HG02973 (cell line): ENCODE measurements at regions not wholly inside any gene's neighbourhood (a gene's known extent, or its start where the extent isn't known, plus 50 kb on each side); places are given as distances from the start of the nearest gene placed in this dataset.
"Not testable (repeated sequence)": the region's sequence is repeated elsewhere in the genome, so short reads cannot be mapped to it uniquely, and the experiment has no call there.

Experiments used
- ATAC-seq: cut with Tn5 transposase; IDR thresholded peaks from one replicate; pipeline ENCODE4 v1.9.1; 2021; ENCODE audit warnings: moderate library complexity; ENCODE audit not compliant: unreplicated experiment

DNA sequence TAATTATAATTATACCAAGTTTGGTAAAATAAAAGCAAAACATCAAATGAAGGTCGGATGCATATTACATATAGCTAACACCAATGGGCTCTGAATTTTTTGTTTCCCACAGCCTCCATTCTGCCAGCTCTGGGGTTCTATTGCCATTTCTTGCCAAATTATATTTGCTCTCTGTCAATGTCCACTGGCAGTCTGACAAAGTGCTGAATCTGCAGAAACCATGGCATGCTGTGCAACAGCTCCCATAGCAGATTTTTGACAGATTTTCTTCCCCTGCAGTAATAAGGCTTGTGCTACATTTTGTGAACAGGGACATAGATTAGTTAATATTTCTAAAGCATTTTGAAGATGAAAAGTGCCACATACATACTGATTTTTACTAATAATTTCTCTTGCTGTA lies 1102.1 kb downstream of the DIAPH3 start:
- ATAC-seq = no peak

DNA sequence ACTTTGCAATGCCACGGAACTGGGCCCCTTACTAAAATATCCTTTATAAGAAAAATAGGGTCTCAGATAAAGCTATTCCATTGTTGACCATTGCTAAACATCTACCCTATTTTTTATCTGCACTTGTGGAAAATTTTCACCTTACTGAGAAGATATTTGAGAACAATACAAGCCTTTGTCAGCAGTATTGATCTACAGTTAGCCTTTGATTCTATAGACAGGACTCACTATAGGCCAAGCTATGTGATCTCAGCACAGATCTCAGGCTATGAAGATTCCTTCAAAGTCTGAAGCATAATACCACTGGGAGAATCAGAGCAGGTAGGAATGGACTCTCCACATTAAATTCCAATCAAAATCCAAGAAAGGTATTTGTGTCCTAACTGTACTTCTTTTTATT lies 1099.7 kb downstream of the DIAPH3 start:
- no peak for ATAC-seq

DNA sequence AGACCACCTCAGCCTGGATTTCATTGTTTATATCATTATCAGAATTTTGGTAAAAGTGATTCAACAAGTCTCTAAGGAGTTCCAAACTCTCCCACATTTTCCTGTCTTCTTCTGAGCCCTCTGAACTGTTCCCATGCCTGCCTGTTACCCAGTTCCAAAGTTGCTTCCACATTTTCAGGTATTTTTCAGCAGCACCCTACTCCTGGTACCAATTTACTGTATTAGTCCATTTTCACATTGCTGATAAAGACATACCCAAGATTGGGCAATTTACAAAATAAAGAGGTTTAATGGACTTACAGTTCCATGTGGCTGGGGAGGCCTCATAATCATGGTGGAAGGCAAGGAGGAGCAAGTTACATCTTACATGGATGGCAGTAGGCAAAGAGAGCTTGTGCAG lies 1087.3 kb downstream of the DIAPH3 start:
- ATAC-seq = not testable (repeated sequence)

DNA sequence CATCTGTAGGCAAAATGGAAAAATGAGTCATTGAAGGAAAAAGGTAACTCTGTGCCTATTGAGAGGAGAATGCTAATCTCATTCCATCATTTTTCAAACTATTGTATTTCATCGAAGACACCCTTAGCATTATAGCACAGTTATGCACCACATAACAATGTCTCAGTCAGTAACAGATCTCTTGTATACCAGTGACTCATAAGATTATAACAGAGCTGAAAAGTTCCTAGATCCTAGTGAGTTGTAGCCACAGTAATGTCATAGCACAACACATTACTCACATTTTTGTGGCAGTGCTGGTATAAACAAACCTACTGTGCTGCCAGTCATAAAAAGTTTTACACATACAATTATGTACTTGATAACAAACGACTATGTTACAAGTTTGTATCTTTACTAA lies 1077.6 kb downstream of the DIAPH3 start:
- ATAC-seq = no peak

DNA sequence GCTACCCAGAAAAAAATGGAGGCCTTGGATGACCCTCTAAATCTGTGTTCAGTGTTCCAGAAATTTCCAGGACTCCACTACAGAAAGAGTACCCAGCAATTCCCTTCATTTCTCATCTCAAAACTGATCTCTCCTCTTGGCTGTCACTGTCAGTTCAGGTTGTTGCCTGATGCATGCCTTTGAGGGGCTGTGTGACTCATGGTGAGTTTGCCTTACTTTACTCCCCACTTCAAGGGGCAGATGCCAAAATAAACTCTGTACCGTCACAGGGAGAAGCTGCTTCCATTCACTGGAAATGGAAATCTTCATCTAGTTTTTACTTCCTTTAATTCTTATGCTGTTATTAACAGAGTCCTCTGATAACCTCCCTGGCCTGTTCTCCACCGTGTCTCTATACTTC lies 1075.0 kb downstream of the DIAPH3 start:
- no peak for ATAC-seq

DNA sequence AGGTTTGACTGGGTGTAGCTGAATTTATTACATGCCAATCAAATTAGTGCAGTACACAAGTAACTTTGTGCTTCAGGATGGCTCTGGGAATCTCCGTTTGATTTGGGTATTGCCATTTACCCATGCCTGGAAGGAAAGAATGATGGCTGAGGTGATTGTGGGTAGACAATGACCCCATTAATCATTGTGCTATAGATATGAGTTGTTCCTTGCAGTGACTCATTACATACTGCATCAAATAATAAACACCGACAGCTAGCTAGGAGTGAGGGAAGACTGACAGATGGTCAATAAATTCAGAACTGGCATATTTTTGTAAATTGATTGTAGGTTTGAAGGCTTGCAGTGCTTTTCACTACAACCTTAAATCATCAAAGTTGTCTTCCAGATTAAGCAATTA lies 1069.5 kb downstream of the DIAPH3 start:
- no peak for ATAC-seq

DNA sequence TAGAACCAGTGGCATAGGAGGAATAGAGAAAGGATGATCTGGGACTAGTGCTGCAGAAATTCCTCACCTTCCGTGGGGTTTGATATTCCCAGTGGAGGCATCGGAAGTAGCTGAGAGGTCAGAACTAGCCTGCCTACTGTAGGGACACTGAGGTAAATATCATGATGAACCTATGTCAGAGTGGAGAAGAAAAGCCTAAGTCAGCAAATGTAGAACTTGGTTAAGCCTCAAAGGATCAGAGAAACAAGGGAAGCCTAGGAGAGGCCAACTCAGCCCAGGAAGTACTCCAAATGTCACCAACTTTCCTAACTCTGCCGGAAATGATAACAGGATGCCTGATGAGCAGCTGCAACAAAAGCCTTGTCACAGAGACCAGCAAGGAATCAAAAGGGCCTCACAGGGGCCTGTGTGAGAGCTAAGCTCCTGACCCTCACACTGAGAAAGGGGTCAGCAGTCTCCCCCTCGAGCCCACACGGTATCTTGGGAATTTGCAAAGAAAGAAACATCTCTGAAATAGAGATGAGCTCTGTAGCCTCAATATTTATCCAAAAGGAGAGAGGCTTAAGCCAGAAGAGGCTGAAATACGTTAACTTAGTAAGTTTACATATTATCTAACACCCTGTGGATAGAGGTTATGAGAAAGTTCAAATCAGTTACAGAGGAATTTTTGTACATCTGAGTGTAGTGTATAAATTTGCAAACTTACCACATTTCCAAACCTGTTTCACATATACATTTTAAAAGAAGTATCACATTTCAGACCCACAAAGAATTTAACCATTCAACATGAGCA lies 1064.3 kb downstream of the DIAPH3 start:
- ATAC-seq = no peak

DNA sequence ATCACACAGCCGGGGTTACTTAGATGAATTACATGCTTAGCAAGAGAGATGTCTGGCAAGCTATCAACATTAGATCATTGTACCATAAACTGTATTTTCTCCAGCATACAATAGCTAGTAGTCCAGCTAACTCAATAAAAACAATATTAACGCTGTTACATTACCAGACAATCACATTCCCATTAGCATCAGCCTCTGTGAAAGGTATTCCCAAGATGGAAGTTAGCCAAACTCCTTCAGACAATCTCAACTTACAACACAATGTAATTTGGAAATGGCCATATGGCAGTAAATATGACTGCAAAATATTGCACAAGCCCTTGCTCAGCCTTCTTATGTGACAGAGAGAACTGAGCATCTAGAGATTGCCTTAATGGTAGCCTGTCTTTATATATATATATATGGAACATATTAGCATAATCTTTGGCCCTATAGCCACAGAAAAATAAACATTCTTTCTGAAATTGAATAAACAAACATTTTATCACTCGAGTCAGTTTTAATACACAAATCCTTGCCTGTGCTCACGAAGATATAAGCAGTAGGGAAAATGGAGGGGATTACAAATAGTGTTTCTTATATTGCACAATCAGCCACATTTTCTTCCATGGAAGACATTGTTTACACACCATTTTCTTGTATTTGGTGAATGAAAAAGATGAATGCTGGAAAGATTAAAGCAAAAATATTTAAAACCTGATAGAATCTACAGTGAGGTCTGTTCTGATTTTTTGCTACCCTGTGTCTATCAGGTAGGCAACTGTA lies 1060.5 kb downstream of the DIAPH3 start:
- ATAC-seq = no peak

DNA sequence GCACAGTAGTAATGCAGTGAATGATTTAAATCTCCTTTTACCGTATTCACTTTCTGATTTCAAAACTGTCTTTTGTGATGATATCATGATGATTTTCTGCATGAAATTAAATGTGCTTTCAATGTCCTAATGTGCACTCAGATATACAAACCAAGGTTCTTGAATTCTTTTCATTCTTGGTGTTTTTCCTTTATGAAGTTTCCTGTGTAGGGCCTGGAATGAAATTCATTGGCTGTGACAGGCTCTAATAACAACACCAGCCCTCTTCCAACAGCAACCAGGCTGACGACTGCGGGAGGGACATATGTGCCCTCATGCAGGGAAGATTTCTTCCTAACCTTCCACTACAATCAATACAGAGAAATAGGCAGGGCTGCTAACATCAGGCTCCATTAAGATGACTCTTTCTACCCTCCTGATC lies 1052.0 kb downstream of the DIAPH3 start:
- no peak for ATAC-seq

DNA sequence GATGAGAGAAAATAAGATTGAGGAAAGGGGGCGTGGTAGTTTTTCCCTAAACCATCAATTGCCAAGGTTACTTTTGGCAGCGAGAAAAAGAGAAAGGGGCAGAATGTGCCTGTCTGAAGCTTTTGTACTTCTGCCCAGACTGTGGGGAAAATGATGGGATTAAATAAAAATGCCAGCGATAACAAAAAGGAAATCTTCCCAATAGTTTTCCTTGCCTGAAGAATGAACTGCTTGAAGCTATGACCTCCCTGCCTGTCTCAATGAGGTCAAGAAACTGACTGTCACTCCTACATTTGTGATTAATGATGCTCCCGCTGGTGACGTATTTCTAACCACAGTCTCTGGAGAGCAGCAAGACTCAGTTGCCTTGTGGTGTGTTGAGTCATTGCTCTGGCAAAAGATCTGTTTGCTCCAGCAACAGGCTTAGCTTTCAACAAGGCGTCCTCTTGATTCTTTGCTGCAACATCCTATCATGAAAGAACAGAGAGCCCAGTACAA lies 1051.5 kb downstream of the DIAPH3 start:
- ATAC-seq = no peak

DNA sequence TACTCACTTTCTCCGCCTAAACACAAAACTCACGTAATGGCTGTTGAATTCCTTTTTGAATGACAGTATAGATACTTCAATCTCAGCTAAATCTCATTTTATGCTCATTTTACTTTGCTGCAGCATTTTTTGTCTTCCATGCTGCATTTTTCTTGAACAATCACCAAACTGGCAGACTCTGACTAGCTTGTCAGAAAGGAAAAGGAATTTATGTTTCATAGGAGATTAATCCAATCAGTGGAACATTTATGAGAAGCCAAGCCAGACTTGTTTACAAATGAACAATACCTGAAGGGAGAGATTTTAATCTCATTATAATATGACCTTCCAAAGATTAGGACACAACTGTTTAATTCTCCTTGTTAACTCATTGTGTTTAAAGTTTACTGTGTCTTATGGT lies 1044.3 kb downstream of the DIAPH3 start:
- ATAC-seq = no peak

DNA sequence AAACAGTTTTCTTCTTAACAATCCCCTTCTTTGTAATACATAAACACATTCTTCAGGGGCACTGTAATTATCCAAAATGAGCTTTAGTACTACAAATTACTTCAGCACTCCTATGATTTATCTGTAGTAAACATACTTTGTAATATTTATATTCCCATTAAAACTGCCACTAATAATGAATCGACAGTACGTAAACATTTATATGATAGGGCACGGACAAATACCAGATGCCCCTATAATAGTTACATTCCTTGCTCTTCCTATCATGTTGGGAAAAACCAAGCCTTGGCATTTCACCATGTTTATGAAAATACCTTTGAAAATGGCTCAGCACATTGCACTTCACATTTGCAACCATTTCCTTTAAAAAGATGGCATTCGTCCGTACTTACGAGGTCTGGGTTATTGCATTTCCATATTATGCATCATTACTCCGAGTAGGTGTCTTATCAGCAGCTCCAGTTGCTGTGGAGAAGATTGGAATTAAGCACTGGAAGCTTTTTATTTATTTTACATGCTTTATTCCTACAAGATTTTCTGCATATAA lies 1043.4 kb downstream of the DIAPH3 start:
- no peak for ATAC-seq

DNA sequence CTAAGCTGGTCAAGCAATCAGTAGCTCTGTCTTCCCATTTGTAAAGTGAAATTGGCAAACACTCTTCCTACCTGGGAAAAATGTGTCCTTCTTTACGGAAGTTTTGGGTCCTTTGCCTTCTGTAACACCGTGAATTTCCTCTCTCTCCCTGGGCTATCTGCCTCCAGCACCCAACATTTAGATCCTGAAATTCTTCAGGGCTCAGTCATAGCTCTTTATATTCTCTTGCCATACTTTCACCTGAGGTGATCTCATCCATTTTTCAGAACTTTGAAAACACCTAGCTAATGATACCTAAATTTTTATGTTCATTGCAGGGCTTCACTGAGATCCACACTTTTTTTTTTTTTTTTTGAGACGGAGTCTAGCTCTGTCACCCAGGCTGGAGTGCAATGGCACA lies 1042.2 kb downstream of the DIAPH3 start:
- ATAC-seq = no peak

DNA sequence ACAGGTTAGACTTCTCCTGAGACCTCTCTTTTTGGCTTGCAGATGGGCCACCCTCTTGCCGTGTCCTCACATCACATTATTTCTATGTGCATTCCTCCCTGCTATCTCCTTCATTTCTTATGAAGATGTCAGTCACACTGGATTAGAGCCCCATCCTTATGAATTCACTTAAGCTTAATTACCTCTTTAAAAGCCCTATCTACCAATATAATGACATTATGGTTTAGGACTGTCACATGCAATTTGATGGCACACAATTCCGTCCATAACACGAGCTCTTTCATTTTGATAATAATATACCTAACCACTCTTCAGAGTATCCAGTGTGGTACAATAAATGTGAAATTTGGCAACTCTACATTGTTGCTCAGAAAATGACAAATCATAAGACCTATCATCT lies 1037.3 kb downstream of the DIAPH3 start:
- no peak for ATAC-seq

DNA sequence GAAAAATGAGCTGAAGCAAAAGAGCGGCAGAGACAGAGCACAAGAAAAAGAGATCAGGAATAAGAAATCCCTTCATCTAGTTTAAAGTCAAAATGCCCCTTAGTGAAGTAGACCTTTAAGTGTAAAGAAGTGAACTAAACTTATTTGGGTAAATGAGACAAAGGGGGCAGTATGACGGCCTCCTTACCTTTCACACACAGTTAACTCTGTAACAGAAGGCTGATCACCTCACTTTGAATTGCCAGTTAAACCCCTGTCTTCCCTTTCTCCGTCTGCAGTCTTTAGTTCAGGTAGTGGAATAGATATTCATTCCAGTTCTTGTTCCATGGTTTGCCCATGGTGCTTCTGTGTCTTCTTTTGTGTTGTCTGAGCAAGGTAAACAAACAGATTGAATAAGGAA lies 1029.8 kb downstream of the DIAPH3 start:
- ATAC-seq = no peak

DNA sequence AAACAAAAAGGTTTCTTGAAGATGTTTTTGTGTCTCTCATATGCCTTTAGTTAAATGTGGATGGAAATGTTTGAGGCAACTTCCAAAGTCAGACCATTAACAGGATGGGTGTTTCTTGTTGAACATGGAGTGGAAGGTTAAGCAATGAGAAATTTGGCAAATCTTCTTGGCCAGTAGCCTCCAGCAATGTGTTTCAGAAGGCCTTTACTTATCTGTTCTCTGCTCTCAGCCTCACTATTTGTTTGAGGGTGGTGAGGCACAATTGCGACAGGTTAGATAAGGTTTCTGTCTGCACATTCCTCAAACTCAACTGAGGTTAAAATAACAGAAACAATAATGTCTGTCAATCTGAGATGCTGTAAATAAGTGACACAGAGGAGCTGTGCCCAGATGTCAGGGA lies 1019.0 kb downstream of the DIAPH3 start:
- no peak for ATAC-seq

DNA sequence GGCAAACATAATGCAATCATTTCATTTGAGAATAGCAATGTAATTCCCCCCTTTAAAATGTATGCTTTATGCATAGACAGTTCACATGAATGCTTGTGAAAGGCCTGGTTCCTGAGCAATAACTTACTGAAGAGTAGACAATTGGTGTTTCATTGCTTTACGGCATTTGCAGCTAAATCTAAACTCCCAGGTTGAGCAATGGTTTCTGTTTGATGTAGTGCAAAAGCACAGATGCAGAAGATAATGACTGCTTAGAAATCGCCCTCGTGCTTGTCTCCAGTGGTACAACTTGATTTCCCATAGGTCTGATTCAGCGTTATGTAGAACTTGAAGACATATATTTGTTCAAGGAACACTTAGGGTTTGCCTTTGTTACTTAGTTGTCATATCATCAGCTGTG lies 1018.3 kb downstream of the DIAPH3 start:
- ATAC-seq = no peak

DNA sequence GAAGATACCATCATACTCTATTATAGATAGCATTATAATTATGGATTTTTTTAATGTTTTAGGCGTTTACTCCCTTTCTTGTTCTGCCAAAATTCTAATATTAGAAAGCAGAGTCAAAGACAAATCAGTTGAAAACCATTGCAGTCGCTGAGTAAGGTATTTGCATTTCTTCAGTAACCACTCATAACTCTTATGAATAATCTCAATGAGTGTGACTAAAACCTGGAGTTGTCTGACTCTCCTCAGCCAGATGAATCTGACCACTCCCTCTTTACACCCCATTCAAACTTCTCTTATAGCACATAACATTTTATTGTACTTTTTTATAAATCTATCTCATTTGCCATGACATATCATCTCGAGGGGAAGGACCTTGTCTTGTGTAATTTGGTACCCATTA lies 1006.5 kb downstream of the DIAPH3 start:
- no peak for ATAC-seq

DNA sequence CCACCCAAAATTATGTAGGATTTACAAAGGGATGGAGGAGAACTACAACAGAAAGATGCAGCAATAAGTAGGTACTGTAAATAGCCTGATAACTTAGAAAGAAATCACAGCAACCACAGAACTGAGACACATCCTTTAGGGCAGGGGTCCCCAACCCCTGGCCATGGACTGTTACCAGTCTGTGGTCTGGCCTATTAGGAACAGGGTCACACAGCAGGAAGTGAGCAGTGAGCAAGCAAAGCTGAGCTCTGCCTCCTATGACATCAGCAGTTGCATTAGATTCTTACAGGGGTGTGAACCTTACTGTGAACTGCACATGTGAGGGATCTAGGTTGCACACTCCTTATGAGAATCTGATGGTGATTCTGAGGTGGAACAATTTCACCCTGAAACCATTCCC lies 997.6 kb downstream of the DIAPH3 start:
- no peak for ATAC-seq

DNA sequence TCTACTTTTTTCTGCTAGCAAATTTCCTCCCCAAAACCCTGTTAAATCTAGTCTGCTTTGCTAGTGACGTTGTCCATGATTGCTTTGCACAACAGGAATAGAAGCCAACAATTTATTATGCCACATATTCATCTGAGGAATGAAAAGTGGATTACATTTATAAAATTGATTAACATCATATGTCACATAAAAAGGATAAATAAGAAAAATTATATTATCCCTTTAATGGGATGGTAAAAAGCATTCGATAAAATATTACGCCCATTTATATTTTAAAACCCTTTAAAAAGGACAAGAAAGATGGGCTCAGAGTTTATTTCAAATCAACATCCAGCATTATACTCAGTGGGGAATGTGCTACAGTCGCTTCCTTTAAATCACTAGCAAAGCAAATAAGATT lies 991.7 kb downstream of the DIAPH3 start:
- ATAC-seq = no peak

DNA sequence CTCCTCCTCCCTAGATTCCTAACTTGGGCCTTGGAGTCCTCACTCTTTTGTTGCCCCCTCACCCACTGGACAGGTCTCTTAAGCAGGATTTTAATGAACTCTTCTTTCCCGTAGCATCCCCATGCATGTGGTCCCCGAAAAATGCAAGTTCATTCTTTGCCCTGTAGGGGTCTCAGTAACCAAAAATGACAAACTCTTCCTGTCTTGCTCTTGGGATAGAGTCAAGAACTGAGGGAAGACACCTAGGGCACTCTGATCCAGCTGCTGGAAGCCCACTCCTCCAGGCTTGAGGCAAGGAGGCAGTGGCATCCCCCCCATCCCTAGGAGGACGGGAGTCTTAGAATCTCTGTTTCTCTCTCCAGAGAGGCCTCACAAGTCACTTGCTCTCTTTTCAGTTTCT lies 987.0 kb downstream of the DIAPH3 start:
- peak; percentile 56 for ATAC-seq

DNA sequence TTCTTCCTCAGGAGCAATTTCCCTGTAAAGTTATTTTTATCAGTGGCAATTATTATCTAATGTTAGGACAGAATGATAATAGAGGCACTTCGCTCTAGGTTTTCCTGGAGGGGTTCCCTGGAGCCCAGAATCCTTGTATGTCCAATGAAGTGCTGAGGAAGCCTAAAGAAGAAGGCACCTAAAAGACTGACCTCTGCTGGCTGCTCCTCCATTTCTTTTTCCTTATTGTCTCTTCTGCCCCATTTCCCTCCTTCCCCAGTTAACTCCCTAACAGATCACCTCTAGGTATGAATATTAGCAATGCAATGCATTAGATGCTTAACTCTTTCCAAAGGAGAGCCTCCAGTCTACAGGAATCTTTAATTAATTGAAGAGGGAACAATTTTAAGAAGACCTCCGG lies 985.4 kb downstream of the DIAPH3 start:
- no peak for ATAC-seq
